Vagina (tissue), 2 donors: ENCODE measurements at regions not wholly inside any gene's neighbourhood (a gene's known extent, or its start where the extent isn't known, plus 50 kb on each side); places are given as distances from the start of the nearest gene placed in this dataset.

ENCODE experiments used
- DNase-seq, 2 donors: peaks; one replicate each; pipeline ENCODE4 v3.0.0-alpha.2; 2017; ENCODE audit errors: extremely low spot score in 2 of 2
- H3K27ac ChIP-seq: fragments of 200-600 bp; sonication (generic); one replicate; pipeline ENCODE4 v1.5.1; 2019
- H3K27me3 ChIP-seq: fragments of 200-600 bp; sonication (generic); one replicate; pipeline ENCODE4 v1.5.1; 2019
- H3K36me3 ChIP-seq, 2 donors: fragments of 200-600 bp; sonication (generic); one replicate each; pipeline ENCODE4 v1.5.1; 2017 to 2019
- H3K4me1 ChIP-seq: fragments of 200-600 bp; sonication (generic); one replicate; pipeline ENCODE4 v1.5.1; 2019
- H3K4me3 ChIP-seq, 2 donors: fragments of 200-600 bp; sonication (generic); 1 replicate in 1 of 2; 2 replicates in 1 of 2; pipeline ENCODE4 v1.5.1; 2016 to 2019
- H3K9me3 ChIP-seq: fragments of 200-600 bp; sonication (generic); one replicate; pipeline ENCODE4 v1.5.1; 2019
- POLR2A ChIP-seq, 2 donors: fragments of 450-650 bp; IDR thresholded peaks; one replicate each; pipeline ENCODE4 v1.6.1; 2017; ENCODE audit warnings: antibody characterized with exemption in 2 of 2, mild to moderate bottlenecking in 2 of 2, moderate library complexity in 2 of 2
- POLR2AphosphoS5 ChIP-seq, 2 donors: sonication (generic); formaldehyde crosslinking; IDR thresholded peaks; one replicate each; pipeline ENCODE4 v1.9.0; 2017; ENCODE audit warnings: antibody characterized with exemption in 2 of 2, mild to moderate bottlenecking in 2 of 2, low read depth in 1 of 2; ENCODE audit not compliant: insufficient read depth in 1 of 2
- intact Hi-C: fragments of 100-400 bp; cut with DNase I; formaldehyde crosslinking; loops from one replicate; pipeline ENCODE4 v1.15.1; 2023
- TF ChIP-seq, protein P1 (sequence below), 3 experiments: fragments of 450-650 bp in 2 of 3; fragments of 200-600 bp in 1 of 3; sonication (generic) in 1 of 3; IDR thresholded peaks; one replicate each; pipeline ENCODE4 v1.5.1; 2017 to 2019; ENCODE audit warnings: antibody characterized with exemption in 3 of 3, mild to moderate bottlenecking in 2 of 3, moderate library complexity in 2 of 3

DNA sequence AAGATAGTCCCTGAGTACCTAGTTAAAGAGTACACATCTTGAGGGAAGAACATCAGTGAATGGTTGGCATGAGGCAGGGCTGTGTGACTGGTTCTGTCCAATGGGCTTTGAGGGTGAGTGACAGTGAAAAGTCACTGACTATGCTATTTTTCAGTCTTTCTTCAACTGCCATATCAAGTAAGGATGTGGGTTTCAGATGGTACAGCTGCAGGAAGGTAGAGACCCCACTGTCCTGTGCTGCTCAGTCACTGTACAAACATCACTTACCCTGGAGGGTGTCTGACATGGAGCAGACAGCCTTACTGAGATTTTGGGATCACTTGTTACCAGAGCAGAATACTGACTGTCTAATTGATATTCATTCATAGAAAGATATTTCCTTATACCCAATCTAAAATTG is 115.3 kb upstream of the ASCC3 start:
- Histone ChIP-seq H3K27ac (no peak overlapping the region), H3K36me3 (no peaks in the 10 kb centered on the region), H3K9me3 (no peaks in the 10 kb centered on the region), H3K4me1 (no peaks in the 10 kb centered on the region), H3K4me3 (no peak overlapping the region), H3K27me3 (no peaks in the 10 kb centered on the region)
- TF ChIP-seq, protein P1, sequence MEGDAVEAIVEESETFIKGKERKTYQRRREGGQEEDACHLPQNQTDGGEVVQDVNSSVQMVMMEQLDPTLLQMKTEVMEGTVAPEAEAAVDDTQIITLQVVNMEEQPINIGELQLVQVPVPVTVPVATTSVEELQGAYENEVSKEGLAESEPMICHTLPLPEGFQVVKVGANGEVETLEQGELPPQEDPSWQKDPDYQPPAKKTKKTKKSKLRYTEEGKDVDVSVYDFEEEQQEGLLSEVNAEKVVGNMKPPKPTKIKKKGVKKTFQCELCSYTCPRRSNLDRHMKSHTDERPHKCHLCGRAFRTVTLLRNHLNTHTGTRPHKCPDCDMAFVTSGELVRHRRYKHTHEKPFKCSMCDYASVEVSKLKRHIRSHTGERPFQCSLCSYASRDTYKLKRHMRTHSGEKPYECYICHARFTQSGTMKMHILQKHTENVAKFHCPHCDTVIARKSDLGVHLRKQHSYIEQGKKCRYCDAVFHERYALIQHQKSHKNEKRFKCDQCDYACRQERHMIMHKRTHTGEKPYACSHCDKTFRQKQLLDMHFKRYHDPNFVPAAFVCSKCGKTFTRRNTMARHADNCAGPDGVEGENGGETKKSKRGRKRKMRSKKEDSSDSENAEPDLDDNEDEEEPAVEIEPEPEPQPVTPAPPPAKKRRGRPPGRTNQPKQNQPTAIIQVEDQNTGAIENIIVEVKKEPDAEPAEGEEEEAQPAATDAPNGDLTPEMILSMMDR (IDR thresholded peaks at IDR 0.05) = no peak
- TF ChIP-seq POLR2AphosphoS5 (IDR thresholded peaks at IDR 0.05; ENCODE audit: insufficient read depth in 1 of 2, low read depth in 1 of 2) = no peak
- no peak for TF ChIP-seq POLR2A (IDR thresholded peaks at IDR 0.05)
- intact Hi-C loops = no loop called here
- no peak for DNase-seq

DNA sequence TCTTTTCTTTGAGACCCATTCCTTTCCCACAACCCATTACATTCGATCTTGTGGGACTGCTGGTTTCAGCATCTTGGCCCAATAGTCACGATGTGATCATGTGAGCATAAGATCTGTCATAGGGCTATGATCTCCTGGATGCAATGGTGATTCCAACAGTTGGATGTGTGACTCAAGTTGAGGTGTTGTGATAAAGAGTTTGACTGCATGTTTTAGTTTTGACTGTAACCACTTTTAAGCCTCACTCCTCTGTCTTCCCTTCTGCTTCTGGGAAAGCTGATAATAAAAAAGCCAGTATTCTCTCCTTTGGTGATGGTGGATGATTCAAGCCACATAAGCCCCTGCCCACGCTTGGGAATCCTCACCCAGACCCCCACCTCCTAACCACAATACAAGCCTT is 117.0 kb upstream of the ASCC3 start:
- no peaks in the 10 kb centered on the region for H3K27me3 ChIP-seq
- H3K4me1 ChIP-seq = no peaks in the 10 kb centered on the region
- TF ChIP-seq POLR2AphosphoS5 (IDR thresholded peaks at IDR 0.05; ENCODE audit: insufficient read depth in 1 of 2, low read depth in 1 of 2) = no peak
- TF ChIP-seq, protein P1 (IDR thresholded peaks at IDR 0.05) = no peak
- no peak for TF ChIP-seq POLR2A (IDR thresholded peaks at IDR 0.05)
- no peak for DNase-seq
- H3K4me3 ChIP-seq = no peak overlapping the region
- H3K27ac ChIP-seq = no peak overlapping the region
- H3K36me3 ChIP-seq = no peaks in the 10 kb centered on the region
- H3K9me3 ChIP-seq = peaks cover 4% of the 10 kb centered on the region
- intact Hi-C loops = no loop called here

DNA sequence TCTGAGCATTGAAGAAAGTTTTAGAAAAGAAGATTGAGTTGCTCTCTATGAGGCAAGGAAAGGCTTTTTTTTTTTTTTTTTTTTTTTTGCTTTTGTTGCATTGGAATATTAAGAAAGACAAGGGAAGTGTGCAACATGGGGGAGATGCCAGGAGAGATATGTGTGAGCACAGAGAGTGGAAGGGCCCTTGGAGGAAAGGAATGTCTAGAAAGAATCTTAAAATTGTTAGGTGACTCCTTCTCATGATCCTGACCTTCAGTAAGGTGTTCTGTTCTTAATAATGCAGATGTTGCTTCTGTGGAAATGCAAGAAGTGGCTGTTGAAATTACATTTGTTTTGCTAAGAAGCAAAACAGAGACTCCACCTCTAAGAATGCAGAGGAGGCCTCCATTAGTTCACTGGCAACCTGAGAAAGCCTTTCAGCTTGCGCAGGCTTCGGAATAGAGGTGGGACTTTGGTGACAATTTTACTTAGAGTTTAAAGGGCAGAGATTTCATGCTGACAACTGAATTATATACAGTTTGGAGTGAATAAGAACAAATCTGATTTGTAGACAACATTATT is 118.0 kb upstream of the ASCC3 start:
- TF ChIP-seq, protein P1 (IDR thresholded peaks at IDR 0.05) = no peak
- TF ChIP-seq POLR2A (IDR thresholded peaks at IDR 0.05) (no peak), POLR2AphosphoS5 (IDR thresholded peaks at IDR 0.05; ENCODE audit: insufficient read depth in 1 of 2, low read depth in 1 of 2) (no peak)
- no peak for DNase-seq
- H3K9me3 ChIP-seq = peaks cover 6% of the 10 kb centered on the region

DNA sequence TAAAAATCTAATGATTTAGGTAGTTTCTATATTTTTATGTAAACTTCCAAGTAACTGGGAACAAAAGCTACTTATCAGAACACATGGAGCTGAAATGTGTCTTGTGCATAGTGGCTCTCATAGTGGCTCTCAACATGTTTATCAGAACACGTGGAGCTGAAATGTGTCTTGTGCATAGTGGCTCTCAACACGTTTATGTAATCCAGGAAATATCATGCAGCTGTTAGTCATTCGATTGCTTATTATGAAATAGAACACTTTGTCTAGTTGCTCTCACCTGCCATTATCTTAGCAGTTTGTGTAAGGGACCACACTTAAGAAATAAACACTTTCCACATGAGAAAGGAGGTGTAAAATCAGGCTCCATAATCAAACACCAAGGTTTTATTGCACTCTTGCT is 119.2 kb upstream of the ASCC3 start:
- H3K4me3 ChIP-seq = no peak overlapping the region
- no peaks in the 10 kb centered on the region for H3K4me1 ChIP-seq
- DNase-seq = no peak
- peaks cover 6% of the 10 kb centered on the region for H3K9me3 ChIP-seq
- H3K27me3 ChIP-seq = no peaks in the 10 kb centered on the region
- intact Hi-C loops = no loop called here
- no peak overlapping the region for H3K27ac ChIP-seq
- TF ChIP-seq POLR2AphosphoS5 (IDR thresholded peaks at IDR 0.05; ENCODE audit: insufficient read depth in 1 of 2, low read depth in 1 of 2) = no peak
- TF ChIP-seq POLR2A (IDR thresholded peaks at IDR 0.05) = no peak
- TF ChIP-seq, protein P1 (IDR thresholded peaks at IDR 0.05) = no peak
- no peaks in the 10 kb centered on the region for H3K36me3 ChIP-seq

More for the DNA sequence above, 118.0 kb upstream of the ASCC3 start:
- no peaks in the 10 kb centered on the region for H3K27me3 ChIP-seq
- H3K27ac ChIP-seq = no peak overlapping the region
- no peaks in the 10 kb centered on the region for H3K36me3 ChIP-seq
- intact Hi-C loops = no loop called here
- H3K4me1 ChIP-seq = no peaks in the 10 kb centered on the region
- no peak overlapping the region for H3K4me3 ChIP-seq

DNA sequence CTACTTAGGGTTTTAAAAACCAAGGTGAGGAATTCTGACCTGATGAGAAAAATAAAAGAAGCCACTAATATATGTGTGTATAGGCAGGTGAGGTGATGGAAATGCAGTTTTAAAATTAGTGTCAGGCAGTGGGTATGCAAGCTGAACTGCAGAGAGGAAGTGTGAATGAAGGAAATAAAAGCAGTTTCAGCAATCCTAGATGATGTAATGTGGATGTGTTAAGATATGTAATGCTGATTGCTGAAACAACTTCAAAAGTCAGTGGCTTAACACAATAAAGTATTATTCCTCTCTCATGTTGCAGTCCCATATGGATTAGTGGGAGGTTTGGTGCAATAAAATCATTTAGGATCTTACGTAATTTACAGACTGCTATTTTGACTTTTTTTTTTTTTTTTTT is 119.9 kb upstream of the ASCC3 start:
- Histone ChIP-seq H3K4me3 (no peak overlapping the region), H3K27me3 (no peaks in the 10 kb centered on the region), H3K36me3 (no peaks in the 10 kb centered on the region), H3K9me3 (peaks cover 6% of the 10 kb centered on the region), H3K4me1 (no peaks in the 10 kb centered on the region), H3K27ac (no peak overlapping the region)
- intact Hi-C loops = no loop called here
- TF ChIP-seq, protein P1 (IDR thresholded peaks at IDR 0.05) = no peak
- TF ChIP-seq POLR2A (IDR thresholded peaks at IDR 0.05) = no peak
- TF ChIP-seq POLR2AphosphoS5 (IDR thresholded peaks at IDR 0.05; ENCODE audit: insufficient read depth in 1 of 2, low read depth in 1 of 2) = no peak
- no peak for DNase-seq
